HepG2 (cell line): ENCODE measurements at regions not wholly inside any gene's neighbourhood (a gene's known extent, or its start where the extent isn't known, plus 50 kb on each side); places are given as distances from the start of the nearest gene placed in this dataset.

Experiments used
- ATAC-seq: fragments of 200-7000 bp; cut with Tn5 transposase; 3 replicates; pipeline ENCODE4 v1.9.1; 2020; ENCODE audit warnings: mild to moderate bottlenecking, moderate library complexity
- BruUV-seq: library from RNA; stranded (reverse); fragments of 400-500 nt; replicated peaks from 2 replicates; lab custom pipeline; 2021; lab: Mats Ljungman, UMichigan
- CTCF ChIA-PET: fragments of 300-600 bp; formaldehyde crosslinking; extraction: SDS; loops from one replicate; lab custom pipeline; 2021; ENCODE audit warnings: low total read pairs, inconsistent platforms, low intra/inter-chr PET ratio; lab: Yijun Ruan, JAX
- POLR2A ChIA-PET: fragments of 350-600 bp; sonication (Branson Sonifier 250); formaldehyde crosslinking; loops from one replicate; lab custom pipeline; 2020; ENCODE audit warnings: antibody characterized with exemption, inconsistent platforms; lab: Yijun Ruan, JAX
- DNase-seq: peaks from one replicate; pipeline ENCODE4 v3.0.0-alpha.2; 2015; ENCODE audit warnings: low spot score
- FAIRE-seq: peaks from 3 replicates; lab custom pipeline; 2011; peaks lifted over from hg19 to GRCh38; lab: Jason Lieb, UNC
- H2AFZ ChIP-seq: one replicate; pipeline ENCODE4 v1.6.1; 2011; ENCODE audit warnings: low read length, inconsistent platforms
- H3K27ac ChIP-seq: fragments of 300-600 bp; 3 replicates; pipeline ENCODE4 v1.8.0; 2011; ENCODE audit warnings: mixed run types, mild to moderate bottlenecking, mixed read lengths, low read length, inconsistent platforms; ENCODE audit not compliant: insufficient read depth; ENCODE audit errors: extremely low read length
- H3K27me3 ChIP-seq, 2 experiments: fragments of 200-600 bp in 1 of 2; 2 replicates in 1 of 2; 3 replicates in 1 of 2; pipeline versions ENCODE4 v1.6.0 to v1.8.0; 2011; ENCODE audit warnings: low read length in 2 of 2, mild to moderate bottlenecking in 2 of 2, moderate library complexity in 2 of 2, inconsistent platforms in 1 of 2; ENCODE audit not compliant: insufficient read depth in 2 of 2, control insufficient read depth in 1 of 2
- H3K36me3 ChIP-seq, 2 experiments: fragments of 200-600 bp in 1 of 2; replicated peaks in 1 of 2; 2 replicates in 1 of 2; 3 replicates in 1 of 2; pipeline versions ENCODE4 v1.5.1 to v1.8.0; 2011; ENCODE audit warnings: low read length in 2 of 2, inconsistent platforms in 1 of 2; ENCODE audit not compliant: insufficient read depth in 2 of 2, control insufficient read depth in 1 of 2
- H3K4me1 ChIP-seq: 2 replicates; pipeline ENCODE4 v1.5.1; 2012; ENCODE audit warnings: low read length, inconsistent platforms; ENCODE audit not compliant: insufficient read depth
- H3K4me2 ChIP-seq: 2 replicates; pipeline ENCODE4 v1.6.0; 2011; ENCODE audit warnings: low read depth, low read length, inconsistent platforms
- H3K4me3 ChIP-seq, 3 experiments: fragments of 200-600 bp in 1 of 3; sonication (generic), shearing (Covaris generic) in 1 of 3; replicated peaks in 1 of 3; 2 replicates each; pipeline ENCODE4 v1.5.1; 2011 to 2016; ENCODE audit warnings: low read length in 3 of 3, inconsistent platforms in 2 of 3, low read depth in 2 of 3, mild to moderate bottlenecking in 2 of 3, control low read depth in 1 of 3, mixed read lengths in 1 of 3; ENCODE audit not compliant: insufficient read depth in 1 of 3
- H3K79me2 ChIP-seq: one replicate; pipeline ENCODE4 v1.6.1; 2011; ENCODE audit warnings: low read length, inconsistent platforms; ENCODE audit not compliant: insufficient read depth
- H3K9ac ChIP-seq: 2 replicates; pipeline ENCODE4 v1.6.0; 2011; ENCODE audit warnings: mild to moderate bottlenecking, low read depth, low read length, inconsistent platforms; ENCODE audit not compliant: insufficient read depth
- H3K9me3 ChIP-seq: 2 replicates; pipeline ENCODE4 v1.5.1; 2012; ENCODE audit warnings: mild to moderate bottlenecking, low read length
- H4K20me1 ChIP-seq: 2 replicates; pipeline ENCODE4 v1.6.0; 2011; ENCODE audit warnings: inconsistent platforms, mild to moderate bottlenecking, low read length, moderate library complexity; ENCODE audit not compliant: insufficient read depth
- ATF3 ChIP-seq: sonication (generic); formaldehyde crosslinking; IDR thresholded peaks from 2 replicates; pipeline ENCODE4 v1.4.0; 2020; ENCODE audit warnings: missing genetic modification reagents
- DNMT3B ChIP-seq: conservative IDR thresholded peaks from 2 replicates; pipeline ENCODE4 v1.6.1; 2016; ENCODE audit warnings: missing biosample characterization, control low read depth
- FOXO1 ChIP-seq: sonication (generic); formaldehyde crosslinking; IDR thresholded peaks from 2 replicates; pipeline ENCODE4 v1.4.0; 2020; ENCODE audit warnings: missing genetic modification reagents
- KDM2A ChIP-seq: sonication (generic); formaldehyde crosslinking; IDR thresholded peaks from 2 replicates; pipeline ENCODE4 v1.4.0; 2020; ENCODE audit warnings: low read depth, missing genetic modification reagents, borderline replicate concordance
- RNF2 ChIP-seq: fragments of 450-650 bp; conservative IDR thresholded peaks from 2 replicates; pipeline ENCODE4 v1.6.1; 2016; ENCODE audit warnings: low read depth
- TP53 ChIP-seq: sonication (generic); formaldehyde crosslinking; conservative IDR thresholded peaks from 2 replicates; pipeline ENCODE4 v1.4.0; 2020; ENCODE audit warnings: missing genetic modification reagents
- U2AF1 ChIP-seq: fragments of 200-400 bp; formaldehyde crosslinking; optimal IDR thresholded peaks from 2 replicates; pipeline ENCODE3; 2017; ENCODE audit warnings: mild to moderate bottlenecking, low read depth, low read length
- WIZ ChIP-seq: sonication (generic); formaldehyde crosslinking; IDR thresholded peaks from 2 replicates; pipeline ENCODE4 v1.5.1; 2020; ENCODE audit warnings: mild to moderate bottlenecking, missing genetic modification reagents
- ZBTB25 ChIP-seq: IDR thresholded peaks from 2 replicates; pipeline ENCODE4 v1.6.1; 2018; ENCODE audit warnings: missing genetic modification reagents
- ZFAT ChIP-seq: sonication (generic); formaldehyde crosslinking; conservative IDR thresholded peaks from 2 replicates; pipeline ENCODE4 v1.8.1; 2023; ENCODE audit warnings: missing genetic modification reagents, inconsistent platforms
- ZKSCAN1 ChIP-seq: fragments of 150-350 bp; IDR thresholded peaks from 2 replicates; pipeline ENCODE4 v1.6.1; 2014; ENCODE audit warnings: low read length
- ZNF260 ChIP-seq: sonication (generic); formaldehyde crosslinking; IDR thresholded peaks from 2 replicates; pipeline ENCODE4 v1.4.0; 2020; ENCODE audit warnings: missing genetic modification reagents, low read depth, mild to moderate bottlenecking, borderline replicate concordance
- WGBS: methylation state at CpG from one replicate; pipeline ENCODE4 v1.1.6; 2017; ENCODE audit warnings: low lambda C conversion rate; 5-methylcytosine and 5-hydroxymethylcytosine counted together
- in situ Hi-C: cut with HindIII; loops from 2 replicates; pipeline ENCODE4 v1.10.0; 2017; ENCODE audit warnings: low pct_unique_long_range_greater_than_20kb; ENCODE audit not compliant: extremely low pct_ligation_motif_present
- intact Hi-C: fragments of 100-400 bp; cut with micrococcal nuclease; formaldehyde crosslinking; loops from one replicate; pipeline ENCODE4 v1.10.0; 2022; ENCODE audit not compliant: unreplicated experiment
- TF ChIP-seq, protein P1 (sequence below): sonication (generic); formaldehyde crosslinking; IDR thresholded peaks from 2 replicates; pipeline ENCODE4 v1.8.0; 2022; ENCODE audit warnings: mild to moderate bottlenecking, missing genetic modification reagents, borderline replicate concordance

DNA sequence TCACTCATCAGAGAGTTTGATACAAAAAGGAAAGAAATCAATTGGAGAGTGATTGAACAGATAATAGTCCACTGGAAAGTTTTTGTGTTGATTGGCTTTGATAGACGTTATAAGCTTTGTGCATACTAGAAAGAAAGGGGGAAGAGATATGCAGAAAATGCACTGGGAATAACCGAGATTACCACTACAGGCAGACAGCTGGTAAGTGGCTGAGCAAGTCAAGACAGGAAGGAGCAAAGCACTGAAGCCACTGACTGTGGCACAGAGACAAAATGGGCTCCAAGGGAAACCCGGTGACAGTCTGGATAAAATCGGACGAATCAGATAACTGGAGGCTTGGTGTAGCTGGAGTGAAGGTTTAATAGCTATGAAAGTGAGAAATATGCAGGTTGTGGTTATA is 209.0 kb downstream of the SIM1 start:
- no peak for ATAC-seq
- TF ChIP-seq ATF3 (CRISPR knock-in tag) (no peak), WIZ (no peak), ZNF260 (no peak), ZFAT (CRISPR knock-in tag) (no peak), RNF2 (no peak), ZBTB25 (CRISPR knock-in tag) (no peak), TP53 (CRISPR knock-in tag) (no peak), DNMT3B (CRISPR knock-in tag) (no peak), FOXO1 (CRISPR knock-in tag) (no peak), KDM2A (no peak), ZKSCAN1 (no peak), U2AF1 (no peak)
- TF ChIP-seq, protein P1, sequence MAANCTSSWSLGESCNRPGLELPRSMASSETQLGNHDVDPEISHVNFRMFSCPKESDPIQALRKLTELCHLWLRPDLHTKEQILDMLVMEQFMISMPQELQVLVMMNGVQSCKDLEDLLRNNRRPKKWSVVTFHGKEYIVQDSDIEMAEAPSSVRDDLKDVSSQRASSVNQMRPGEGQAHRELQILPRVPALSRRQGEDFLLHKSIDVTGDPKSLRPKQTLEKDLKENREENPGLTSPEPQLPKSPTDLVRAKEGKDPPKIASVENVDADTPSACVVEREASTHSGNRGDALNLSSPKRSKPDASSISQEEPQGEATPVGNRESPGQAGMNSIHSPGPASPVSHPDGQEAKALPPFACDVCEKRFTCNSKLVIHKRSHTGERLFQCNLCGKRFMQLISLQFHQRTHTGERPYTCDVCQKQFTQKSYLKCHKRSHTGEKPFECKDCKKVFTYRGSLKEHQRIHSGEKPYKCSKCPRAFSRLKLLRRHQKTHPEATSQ (CRISPR knock-in tag): no peak

More for the DNA sequence above, 209.0 kb downstream of the SIM1 start:
- FAIRE-seq (no peak), DNase-seq (no peak)
- Histone ChIP-seq H3K9ac (no peak overlapping the region), H3K79me2 (no peaks in the 10 kb centered on the region), H3K4me2 (no peak overlapping the region), H2AFZ (no peak overlapping the region), H3K9me3 (no peaks in the 10 kb centered on the region), H4K20me1 (no peaks in the 10 kb centered on the region), H3K36me3 (no peaks in the 10 kb centered on the region), H3K4me1 (no peaks in the 10 kb centered on the region), H3K4me3 (no peak overlapping the region), H3K27me3 (no peaks in the 10 kb centered on the region), H3K27ac (no peak overlapping the region)
- 1% methylated on average over 5 of the region's 5 CpGs for WGBS
- intact Hi-C loops: no loop called here
- no TSS peak for BruUV-seq
- ChIA-PET POLR2A (no interaction called here), CTCF (no interaction called here)
- in situ Hi-C loops: no loop called here
